ENCODE measurements at regions not wholly inside any gene's neighbourhood (a gene's known extent, or its start where the extent isn't known, plus 50 kb on each side); places are given as distances from the start of the nearest gene placed in this dataset.

- H3K9ac ChIP-seq (replicated peaks; ENCODE audit: extremely low read depth, insufficient read depth, low read length), result no peak overlapping the region
- ChIA-PET POLR2A (no interaction called here), CTCF (no interaction called here)
- H3K36me3 ChIP-seq (ENCODE audit: control insufficient read depth in 2 of 2, extremely low read depth in 1 of 2, insufficient read depth in 2 of 2, low read length in 2 of 2), result no peaks in the 10 kb centered on the region
- FAIRE-seq (no peak), DNase-seq (ENCODE audit: low read depth, low spot score) (no peak)
- intact Hi-C loops (cut with micrococcal nuclease) (no loop called here), dilution Hi-C loops (cut with MboI; ENCODE audit: extremely low pct_ligation_motif_present, low sequenced_read_pairs) (no loop called here)
- H3K9me1 ChIP-seq (replicated peaks; ENCODE audit: control insufficient read depth, extremely low read depth, insufficient read depth, low read length), result no peaks in the 10 kb centered on the region
- no peaks in the 10 kb centered on the region for H3K27me3 ChIP-seq (ENCODE audit: control insufficient read depth in 2 of 2, insufficient read depth in 2 of 2, low read length in 2 of 2)
- no peaks in the 10 kb centered on the region for H4K20me1 ChIP-seq (replicated peaks; ENCODE audit: control insufficient read depth, extremely low read depth, insufficient read depth, low read length)
- H3K4me1 ChIP-seq (ENCODE audit: control insufficient read depth, extremely low read depth, insufficient read depth, low read length), result no peaks in the 10 kb centered on the region
- BruUV-seq (replicated peaks), result no TSS peak
- H3K27ac ChIP-seq (ENCODE audit: insufficient read depth, low read depth, low read length), result no peak overlapping the region
- TF ChIP-seq CTCF (IDR thresholded peaks at IDR 0.05; ENCODE audit: extremely low read depth in 1 of 2, insufficient read depth in 1 of 2, low read depth in 1 of 2, low read length in 2 of 2), result no peak
- TF ChIP-seq MAX (IDR thresholded peaks at IDR 0.05; ENCODE audit: insufficient read depth, insufficient read length), result no peak
- no peak for TF ChIP-seq POLR2AphosphoS5 (IDR thresholded peaks at IDR 0.05; ENCODE audit: insufficient read depth, low read depth, low read length)
- TF ChIP-seq JUN (IDR thresholded peaks at IDR 0.05; ENCODE audit: borderline replicate concordance, insufficient read depth, insufficient read length, low read depth), result no peak
- TF ChIP-seq FOS (IDR thresholded peaks at IDR 0.05; ENCODE audit: borderline replicate concordance, insufficient read depth, low read length), result no peak
- TF ChIP-seq GATA2 (IDR thresholded peaks at IDR 0.05; ENCODE audit: insufficient read depth, insufficient read length, low read depth, low read length), result no peak
- TF ChIP-seq MYC (IDR thresholded peaks at IDR 0.05; ENCODE audit: low read depth, low read length), result no peak
- no peak for TF ChIP-seq POLR2A (IDR thresholded peaks at IDR 0.05; ENCODE audit: low read depth, low read length)
- no peak for TF ChIP-seq EZH2 (IDR thresholded peaks at IDR 0.05; ENCODE audit: borderline replicate concordance, low read depth, low read length, severe bottlenecking)
- no peaks in the 10 kb centered on the region for H3K9me3 ChIP-seq (replicated peaks; ENCODE audit: control insufficient read depth, insufficient read depth, low read length)
- H3K4me3 ChIP-seq (replicated peaks in 1 of 3; ENCODE audit: insufficient read depth in 1 of 3, low read depth in 1 of 3, low read length in 3 of 3), result no peak overlapping the region
- no peak overlapping the region for H2AFZ ChIP-seq (ENCODE audit: low read depth, low read length)
- no peak overlapping the region for H3K4me2 ChIP-seq (ENCODE audit: insufficient read depth, low read length)
- H3K79me2 ChIP-seq (ENCODE audit: control insufficient read depth, insufficient read depth, low read length), result no peaks in the 10 kb centered on the region
Measured at GRCh38 chrY:8815616-8816015, 521.6 kb upstream of the TSPY4 start.

Data from endothelial cell of umbilical vein (primary cell).